Sciatic nerve (tissue), 2 donors: ENCODE measurements at regions not wholly inside any gene's neighbourhood (a gene's known extent, or its start where the extent isn't known, plus 50 kb on each side); places are given as distances from the start of the nearest gene placed in this dataset.
"Not testable (repeated sequence)": the region's sequence is repeated elsewhere in the genome, so short reads cannot be mapped to it uniquely, and the experiment has no call there.

Experiments
- ATAC-seq: fragments of 200-7000 bp; cut with Tn5 transposase; one replicate; pipeline ENCODE4 v1.9.1; 2020; ENCODE audit warnings: mild to moderate bottlenecking, moderate library complexity
- DNase-seq: peaks from one replicate; pipeline ENCODE4 v3.0.0-alpha.2; 2020; ENCODE audit warnings: low spot score
- intact Hi-C: fragments of 100-400 bp; cut with DNase I; formaldehyde crosslinking; loops from one replicate; pipeline ENCODE4 v1.14.2; 2022
- donor health status: DM: no; HTN: no; CAD: no.
- donor health status: DM: no; HTN: no; CAD: no.

- intact Hi-C loops: no loop called here
- no peak for DNase-seq
- ATAC-seq: no peak
Observed at GRCh38 chr18:27558388-27559155, 373.5 kb upstream of the CHST9 start.

- DNase-seq: no peak
- intact Hi-C loops: no loop called here
- no peak for ATAC-seq
Observed at GRCh38 chr18:27556741-27557140, 371.6 kb upstream of the CHST9 start.

- DNase-seq (no peak), ATAC-seq (no peak)
- intact Hi-C loops: no loop called here
Observed at GRCh38 chr18:27549335-27550039, 364.4 kb upstream of the CHST9 start.

- no peak for ATAC-seq
- DNase-seq: no peak
- intact Hi-C loops: no loop called here
Observed at GRCh38 chr18:27546991-27547390, 361.9 kb upstream of the CHST9 start.

GRCh38 chr18:27544206-27544605, 359.1 kb upstream of the CHST9 start:
- ATAC-seq (no peak), DNase-seq (no peak)
- intact Hi-C loops: no loop called here

GRCh38 chr18:27541293-27541692, 356.2 kb upstream of the CHST9 start:
- no peak for DNase-seq
- intact Hi-C loops: no loop called here
- no peak for ATAC-seq

GRCh38 chr18:27540111-27540510, 355.0 kb upstream of the CHST9 start:
- intact Hi-C loops: no loop called here

GRCh38 chr18:27528925-27529521, 343.9 kb upstream of the CHST9 start:
- DNase-seq: no peak
- no peak for ATAC-seq
- intact Hi-C loops: no loop called here

More at GRCh38 chr18:27540111-27540510, 355.0 kb upstream of the CHST9 start:
- ATAC-seq (no peak), DNase-seq (no peak)

GRCh38 chr18:27527856-27528255, 342.7 kb upstream of the CHST9 start:
- DNase-seq: no peak
- intact Hi-C loops: no loop called here
- no peak for ATAC-seq

- ATAC-seq (no peak), DNase-seq (no peak)
- intact Hi-C loops: no loop called here
Observed at GRCh38 chr18:27520401-27520800, 335.3 kb upstream of the CHST9 start.

GRCh38 chr18:27510036-27510633, 325.0 kb upstream of the CHST9 start:
- DNase-seq, ATAC-seq, intact Hi-C loops: not testable (repeated sequence)

GRCh38 chr18:27501671-27502070, 316.6 kb upstream of the CHST9 start:
- intact Hi-C loops: no loop called here
- ATAC-seq (no peak), DNase-seq (no peak)

- ATAC-seq (no peak), DNase-seq (no peak)
- intact Hi-C loops: no loop called here
Observed at GRCh38 chr18:27500531-27500930, 315.4 kb upstream of the CHST9 start.

- no peak for ATAC-seq
- no peak for DNase-seq
- intact Hi-C loops: no loop called here
Observed at GRCh38 chr18:27497246-27497645, 312.1 kb upstream of the CHST9 start.

- intact Hi-C loops: no loop called here
- no peak for DNase-seq
- no peak for ATAC-seq
Observed at GRCh38 chr18:27493182-27493581, 308.1 kb upstream of the CHST9 start.

GRCh38 chr18:27491772-27492171, 306.7 kb upstream of the CHST9 start:
- intact Hi-C loops: no loop called here
- ATAC-seq: no peak

GRCh38 chr18:27483276-27483675, 298.2 kb upstream of the CHST9 start:
- ATAC-seq (no peak), DNase-seq (no peak)
- intact Hi-C loops: no loop called here

More at GRCh38 chr18:27491772-27492171, 306.7 kb upstream of the CHST9 start:
- DNase-seq: no peak

- intact Hi-C loops: no loop called here
- DNase-seq (no peak), ATAC-seq (no peak)
Observed at GRCh38 chr18:27478459-27478858, 293.4 kb upstream of the CHST9 start.

- DNase-seq: no peak
- intact Hi-C loops: no loop called here
- no peak for ATAC-seq
Observed at GRCh38 chr18:27473318-27473717, 288.2 kb upstream of the CHST9 start.

- intact Hi-C loops: no loop called here
- no peak for ATAC-seq
- no peak for DNase-seq
Observed at GRCh38 chr18:27467073-27467472, 282.0 kb upstream of the CHST9 start.
